Parathyroid adenoma (tissue), 2 donors: ENCODE measurements at regions not wholly inside any gene's neighbourhood (a gene's known extent, or its start where the extent isn't known, plus 50 kb on each side); places are given as distances from the start of the nearest gene placed in this dataset.

ENCODE experiments used
- H2AFZ ChIP-seq: fragments of 300-600 bp; sonication (generic); one replicate; pipeline ENCODE4 v1.7.0; 2017; ENCODE audit warnings: antibody characterized with exemption, mild to moderate bottlenecking
- H3K27ac ChIP-seq: fragments of 300-600 bp; sonication (generic); one replicate; pipeline ENCODE4 v1.7.0; 2017
- H3K27me3 ChIP-seq: fragments of 300-600 bp; sonication (generic); one replicate; pipeline ENCODE4 v1.7.0; 2017; ENCODE audit warnings: low read length; ENCODE audit not compliant: control insufficient read depth, insufficient read depth
- H3K36me3 ChIP-seq: fragments of 300-600 bp; sonication (generic); one replicate; pipeline ENCODE4 v1.7.0; 2017; ENCODE audit warnings: low read length; ENCODE audit not compliant: control insufficient read depth, insufficient read depth
- H3K4me1 ChIP-seq: fragments of 300-600 bp; sonication (generic); one replicate; pipeline ENCODE4 v1.7.0; 2017; ENCODE audit warnings: control low read depth
- H3K4me2 ChIP-seq: fragments of 300-600 bp; sonication (generic); one replicate; pipeline ENCODE4 v1.7.0; 2017; ENCODE audit warnings: low read length
- H3K4me3 ChIP-seq: fragments of 300-600 bp; sonication (generic); one replicate; pipeline ENCODE4 v1.7.0; 2017; ENCODE audit warnings: low read depth, low read length
- H3K79me2 ChIP-seq: fragments of 300-600 bp; sonication (generic); one replicate; pipeline ENCODE4 v1.7.0; 2017; ENCODE audit warnings: control low read depth
- H3K9ac ChIP-seq: fragments of 300-600 bp; sonication (generic); one replicate; pipeline ENCODE4 v1.7.0; 2017; ENCODE audit warnings: mild to moderate bottlenecking
- H3K9me3 ChIP-seq: fragments of 300-600 bp; sonication (generic); one replicate; pipeline ENCODE4 v1.7.0; 2017; ENCODE audit warnings: low read length; ENCODE audit not compliant: control insufficient read depth
- CTCF ChIP-seq: fragments of 300-600 bp; sonication (generic); IDR thresholded peaks from one replicate; pipeline ENCODE4 v1.7.0; 2017; ENCODE audit warnings: antibody characterized with exemption, mild to moderate bottlenecking
- donor health status: primary hyperparathyroidism.

DNA sequence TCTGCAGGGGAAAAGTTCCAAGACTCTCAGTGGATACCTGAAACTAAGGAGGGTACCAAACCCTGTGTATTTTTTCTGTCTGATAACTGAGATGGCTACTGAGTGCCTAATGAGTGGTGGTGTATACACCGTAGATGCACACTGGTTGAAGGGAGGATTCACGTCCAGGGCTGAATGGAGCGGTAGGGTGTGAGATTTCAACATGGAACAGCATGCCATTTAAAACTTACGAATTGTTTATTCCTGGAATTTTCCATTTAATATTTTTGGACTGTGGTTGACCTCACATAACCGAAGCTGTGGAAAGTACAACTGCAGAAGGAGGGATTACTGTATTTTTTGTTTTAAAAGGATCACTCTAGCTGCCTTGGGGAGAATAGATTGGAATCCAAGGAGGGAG lies 322.5 kb upstream of the SORL1-AS1 start:
- Histone ChIP-seq H2AFZ (no peak overlapping the region), H3K4me1 (no peaks in the 10 kb centered on the region), H3K27me3 (no peaks in the 10 kb centered on the region), H3K79me2 (no peaks in the 10 kb centered on the region), H3K36me3 (no peaks in the 10 kb centered on the region), H3K4me3 (no peak overlapping the region), H3K9me3 (no peaks in the 10 kb centered on the region), H3K27ac (no peak overlapping the region), H3K4me2 (no peak overlapping the region), H3K9ac (no peak overlapping the region)
- TF ChIP-seq CTCF = no peak

GRCh38 chr11:121773076-121773475 lies 320.3 kb upstream of the SORL1-AS1 start:
- Histone ChIP-seq H3K36me3 (no peaks in the 10 kb centered on the region), H3K4me3 (no peak overlapping the region), H3K4me1 (no peaks in the 10 kb centered on the region), H3K4me2 (no peak overlapping the region), H3K79me2 (no peaks in the 10 kb centered on the region), H3K27ac (no peak overlapping the region), H2AFZ (no peak overlapping the region), H3K9me3 (no peaks in the 10 kb centered on the region), H3K27me3 (no peaks in the 10 kb centered on the region), H3K9ac (no peak overlapping the region)
- no peak for TF ChIP-seq CTCF

GRCh38 chr11:121770939-121771595 lies 318.3 kb upstream of the SORL1-AS1 start:
- no peak overlapping the region for H2AFZ ChIP-seq
- no peak overlapping the region for H3K4me3 ChIP-seq
- H3K27ac ChIP-seq = no peak overlapping the region
- no peak overlapping the region for H3K9ac ChIP-seq
- no peak overlapping the region for H3K4me2 ChIP-seq
- no peaks in the 10 kb centered on the region for H3K79me2 ChIP-seq
- no peak for TF ChIP-seq CTCF
- no peaks in the 10 kb centered on the region for H3K4me1 ChIP-seq
- no peaks in the 10 kb centered on the region for H3K27me3 ChIP-seq
- H3K36me3 ChIP-seq = no peaks in the 10 kb centered on the region
- no peaks in the 10 kb centered on the region for H3K9me3 ChIP-seq

- no peak for TF ChIP-seq CTCF
- Histone ChIP-seq H3K27ac (no peak overlapping the region), H2AFZ (no peak overlapping the region), H3K4me3 (no peak overlapping the region), H3K36me3 (no peaks in the 10 kb centered on the region), H3K4me1 (no peaks in the 10 kb centered on the region), H3K9me3 (no peaks in the 10 kb centered on the region), H3K27me3 (no peaks in the 10 kb centered on the region), H3K4me2 (no peak overlapping the region), H3K9ac (no peak overlapping the region), H3K79me2 (no peaks in the 10 kb centered on the region)
Measured at GRCh38 chr11:121769191-121769590, 316.4 kb upstream of the SORL1-AS1 start.

DNA sequence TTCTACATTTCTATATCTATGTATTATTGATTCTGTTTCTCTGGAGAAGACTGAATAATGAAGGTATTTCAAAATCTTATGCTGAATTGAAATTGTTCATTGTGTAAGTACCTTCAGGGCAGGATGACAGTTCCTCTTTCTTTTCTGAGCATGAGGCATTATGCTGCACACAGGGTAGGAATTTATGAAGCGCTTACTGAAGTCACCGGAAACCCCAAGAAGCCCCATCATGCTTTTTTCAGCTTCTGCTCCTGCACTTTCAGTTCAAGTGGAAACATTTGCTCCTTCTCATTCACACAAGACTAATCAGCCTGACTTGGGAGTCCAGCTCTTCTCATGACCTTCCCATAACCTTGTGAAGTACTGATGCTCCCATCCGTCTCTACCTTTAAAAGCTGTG lies 314.7 kb upstream of the SORL1-AS1 start:
- H3K9me3 ChIP-seq = no peaks in the 10 kb centered on the region
- no peaks in the 10 kb centered on the region for H3K27me3 ChIP-seq
- H2AFZ ChIP-seq = no peak overlapping the region
- H3K79me2 ChIP-seq = no peaks in the 10 kb centered on the region
- H3K36me3 ChIP-seq = no peaks in the 10 kb centered on the region
- H3K4me1 ChIP-seq = no peaks in the 10 kb centered on the region
- no peak overlapping the region for H3K4me2 ChIP-seq
- no peak overlapping the region for H3K4me3 ChIP-seq
- no peak for TF ChIP-seq CTCF
- no peak overlapping the region for H3K27ac ChIP-seq
- H3K9ac ChIP-seq = no peak overlapping the region
